ENCODE measurements at regions not wholly inside any gene's neighbourhood (a gene's known extent, or its start where the extent isn't known, plus 50 kb on each side); places are given as distances from the start of the nearest gene placed in this dataset.
A peak's percentile ranks its signal among the peaks of the same experiment; 100 is the strongest.

DNA sequence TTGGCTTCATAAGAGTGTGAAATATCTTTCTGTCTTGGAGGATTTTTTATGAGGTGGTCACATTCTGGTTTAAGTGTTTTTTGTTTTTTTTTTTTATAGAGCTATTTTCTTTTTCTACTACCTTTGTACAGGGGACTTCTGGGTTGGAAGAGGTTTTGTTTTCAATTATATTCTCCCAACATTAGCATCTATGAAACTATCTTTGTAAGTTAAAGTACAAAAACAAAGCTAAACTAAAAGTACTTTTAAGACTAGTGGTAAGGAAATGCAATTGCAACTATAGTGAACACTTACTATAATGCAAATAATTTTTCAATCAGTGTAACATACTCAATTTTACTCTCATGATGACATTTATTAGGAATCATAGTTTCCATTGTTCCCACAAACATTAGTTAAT is 688.2 kb downstream of the SI start:
- no peak overlapping the region for H3K27ac Mint-ChIP-seq
- Histone ChIP-seq H2AFZ (ENCODE audit: low read length) (no peak overlapping the region), H4K20me1 (ENCODE audit: control insufficient read depth, insufficient read depth, insufficient read length) (no peaks in the 10 kb centered on the region), H3K4ac (ENCODE audit: low read depth, low read length) (no peak overlapping the region), H4K8ac (replicated peaks; ENCODE audit: insufficient read length, low read depth, low read length) (no peak overlapping the region), H2BK120ac (ENCODE audit: low read depth, low read length, poor library complexity, severe bottlenecking) (no peak overlapping the region), H3T11ph (ENCODE audit: low read length) (no peak overlapping the region), H2AK5ac (ENCODE audit: insufficient read length, low read length) (no peak overlapping the region), H2BK5ac (ENCODE audit: insufficient read length, low read length) (no peak overlapping the region), H3K27ac (ENCODE audit: insufficient read length, low read depth, low read length) (no peak overlapping the region), H3K79me2 (ENCODE audit: insufficient read depth, low read length) (no peaks in the 10 kb centered on the region), H3K79me1 (ENCODE audit: insufficient read depth, low read depth, low read length, poor library complexity, severe bottlenecking) (no peaks in the 10 kb centered on the region), H3K9me3 (ENCODE audit: control insufficient read depth, low read depth, low read length) (no peaks in the 10 kb centered on the region), H3K23me2 (ENCODE audit: insufficient read length, low read depth, low read length, poor library complexity, severe bottlenecking) (no peaks in the 10 kb centered on the region), H3K27me3 (ENCODE audit: insufficient read depth, low read length) (no peaks in the 10 kb centered on the region), H2BK15ac (ENCODE audit: low read depth, low read length) (no peak overlapping the region), H4K91ac (ENCODE audit: insufficient read length, low read depth, low read length) (no peak overlapping the region), H3K9ac (ENCODE audit: extremely low read depth, insufficient read length, low read length) (no peak overlapping the region), H3K14ac (ENCODE audit: insufficient read depth, low read length) (no peak overlapping the region), H3K4me2 (ENCODE audit: insufficient read depth, insufficient read length, low read length) (no peak overlapping the region), H2BK20ac (ENCODE audit: low read depth, low read length, poor library complexity, severe bottlenecking) (no peak overlapping the region), H3K23ac (ENCODE audit: insufficient read length, low read depth, low read length) (no peak overlapping the region), H4K5ac (ENCODE audit: insufficient read length, low read depth, low read length) (no peak overlapping the region), H3K56ac (ENCODE audit: insufficient read length, low read depth, low read length) (no peak overlapping the region), H3K18ac (ENCODE audit: insufficient read length, low read depth, low read length) (no peak overlapping the region), H2BK12ac (ENCODE audit: insufficient read length, low read depth, low read length) (no peak overlapping the region), H3K4me1 (ENCODE audit: insufficient read depth, low read length) (no peaks in the 10 kb centered on the region)
- DNase-seq, result no peak
- no peaks in the 10 kb centered on the region for H3K27me3 Mint-ChIP-seq (ENCODE audit: low read depth)
- H3K4me1 Mint-ChIP-seq, result peaks cover 6 to 8% of the 10 kb centered on the region in 2 experiments; a peak in 3 of 4 replicates
- peaks cover 8 to 16% (median 11%) of the 10 kb centered on the region in 3 experiments for H3K36me3 Mint-ChIP-seq (ENCODE audit: insufficient read depth in 1 of 3, low read depth in 3 of 3)
- H3K4me3 Mint-ChIP-seq, result no peak overlapping the region
- TF ChIP-seq, protein P1, sequence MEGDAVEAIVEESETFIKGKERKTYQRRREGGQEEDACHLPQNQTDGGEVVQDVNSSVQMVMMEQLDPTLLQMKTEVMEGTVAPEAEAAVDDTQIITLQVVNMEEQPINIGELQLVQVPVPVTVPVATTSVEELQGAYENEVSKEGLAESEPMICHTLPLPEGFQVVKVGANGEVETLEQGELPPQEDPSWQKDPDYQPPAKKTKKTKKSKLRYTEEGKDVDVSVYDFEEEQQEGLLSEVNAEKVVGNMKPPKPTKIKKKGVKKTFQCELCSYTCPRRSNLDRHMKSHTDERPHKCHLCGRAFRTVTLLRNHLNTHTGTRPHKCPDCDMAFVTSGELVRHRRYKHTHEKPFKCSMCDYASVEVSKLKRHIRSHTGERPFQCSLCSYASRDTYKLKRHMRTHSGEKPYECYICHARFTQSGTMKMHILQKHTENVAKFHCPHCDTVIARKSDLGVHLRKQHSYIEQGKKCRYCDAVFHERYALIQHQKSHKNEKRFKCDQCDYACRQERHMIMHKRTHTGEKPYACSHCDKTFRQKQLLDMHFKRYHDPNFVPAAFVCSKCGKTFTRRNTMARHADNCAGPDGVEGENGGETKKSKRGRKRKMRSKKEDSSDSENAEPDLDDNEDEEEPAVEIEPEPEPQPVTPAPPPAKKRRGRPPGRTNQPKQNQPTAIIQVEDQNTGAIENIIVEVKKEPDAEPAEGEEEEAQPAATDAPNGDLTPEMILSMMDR (conservative IDR thresholded peaks at IDR 0.05), result peak; percentile 51
- peaks cover 6 to 13% of the 10 kb centered on the region in 2 experiments; a peak in 4 of 5 replicates for H3K9me3 Mint-ChIP-seq
